ENCODE measurements at regions not wholly inside any gene's neighbourhood (a gene's known extent, or its start where the extent isn't known, plus 50 kb on each side); places are given as distances from the start of the nearest gene placed in this dataset.

DNA sequence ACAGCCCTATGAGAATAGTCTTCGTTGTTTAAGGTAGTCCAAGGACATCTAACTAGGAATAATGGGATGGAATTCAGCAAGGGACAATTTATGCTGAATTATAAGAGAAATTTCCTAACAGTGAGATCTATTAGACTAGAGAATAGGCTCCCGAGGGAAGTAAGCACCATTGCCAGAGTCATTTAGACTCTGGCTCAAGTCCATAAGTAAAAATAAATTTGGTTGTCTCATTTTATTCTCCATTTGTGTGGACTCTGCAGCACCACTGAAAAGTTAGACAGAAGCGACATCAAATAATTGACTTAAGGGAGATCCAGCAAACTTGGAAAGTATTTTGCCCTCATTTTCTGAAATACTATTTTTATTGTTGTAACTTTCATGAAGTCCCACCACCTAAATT lies 129.3 kb upstream of the SMIM21 start:
- H3K27me3 ChIP-seq (ENCODE audit: control insufficient read depth, insufficient read depth, low read length), result no peaks in the 10 kb centered on the region
- H3K9me3 ChIP-seq (ENCODE audit: control insufficient read depth, low read length), result no peaks in the 10 kb centered on the region
- no peak overlapping the region for H3K4me3 ChIP-seq (ENCODE audit: low read depth, low read length)
- no peaks in the 10 kb centered on the region for H3K36me3 ChIP-seq (ENCODE audit: control insufficient read depth, insufficient read depth, low read length)
- no peak overlapping the region for H3K9ac ChIP-seq
- H3K79me2 ChIP-seq, result no peaks in the 10 kb centered on the region
- no peak overlapping the region for H3K27ac ChIP-seq
- TF ChIP-seq, protein P1, sequence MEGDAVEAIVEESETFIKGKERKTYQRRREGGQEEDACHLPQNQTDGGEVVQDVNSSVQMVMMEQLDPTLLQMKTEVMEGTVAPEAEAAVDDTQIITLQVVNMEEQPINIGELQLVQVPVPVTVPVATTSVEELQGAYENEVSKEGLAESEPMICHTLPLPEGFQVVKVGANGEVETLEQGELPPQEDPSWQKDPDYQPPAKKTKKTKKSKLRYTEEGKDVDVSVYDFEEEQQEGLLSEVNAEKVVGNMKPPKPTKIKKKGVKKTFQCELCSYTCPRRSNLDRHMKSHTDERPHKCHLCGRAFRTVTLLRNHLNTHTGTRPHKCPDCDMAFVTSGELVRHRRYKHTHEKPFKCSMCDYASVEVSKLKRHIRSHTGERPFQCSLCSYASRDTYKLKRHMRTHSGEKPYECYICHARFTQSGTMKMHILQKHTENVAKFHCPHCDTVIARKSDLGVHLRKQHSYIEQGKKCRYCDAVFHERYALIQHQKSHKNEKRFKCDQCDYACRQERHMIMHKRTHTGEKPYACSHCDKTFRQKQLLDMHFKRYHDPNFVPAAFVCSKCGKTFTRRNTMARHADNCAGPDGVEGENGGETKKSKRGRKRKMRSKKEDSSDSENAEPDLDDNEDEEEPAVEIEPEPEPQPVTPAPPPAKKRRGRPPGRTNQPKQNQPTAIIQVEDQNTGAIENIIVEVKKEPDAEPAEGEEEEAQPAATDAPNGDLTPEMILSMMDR (IDR thresholded peaks at IDR 0.05), result no peak
- H2AFZ ChIP-seq, result no peak overlapping the region
- H3K4me2 ChIP-seq (ENCODE audit: low read length), result no peak overlapping the region
- no peaks in the 10 kb centered on the region for H3K4me1 ChIP-seq

DNA sequence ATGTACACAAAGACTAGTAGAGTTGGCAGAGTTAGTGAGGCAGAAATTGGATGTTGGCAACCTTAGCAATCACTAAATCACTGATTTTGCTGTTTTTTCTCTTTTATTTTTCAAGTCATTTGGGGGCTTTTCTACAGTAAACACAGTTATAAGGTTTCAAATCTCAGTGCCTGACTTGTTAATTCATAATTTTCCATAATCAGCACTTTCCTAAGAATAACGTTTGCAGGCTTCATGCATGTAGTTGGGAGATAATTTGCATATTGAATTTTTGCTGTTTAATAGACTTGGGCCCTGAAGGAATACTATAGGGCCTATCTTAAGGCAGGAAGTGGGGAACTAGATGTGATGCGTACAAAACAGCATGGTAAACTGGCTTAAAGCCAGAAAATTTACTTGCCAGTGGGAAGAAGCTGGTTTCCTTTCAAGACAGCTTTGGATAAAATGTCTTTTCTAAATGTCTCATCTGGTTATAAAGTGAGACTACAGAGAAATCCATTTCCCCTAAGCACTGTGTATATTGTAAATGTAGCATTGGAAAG lies 127.2 kb upstream of the SMIM21 start:
- Histone ChIP-seq H3K4me1 (no peaks in the 10 kb centered on the region), H3K27me3 (ENCODE audit: control insufficient read depth, insufficient read depth, low read length) (no peaks in the 10 kb centered on the region), H2AFZ (no peak overlapping the region), H3K4me3 (ENCODE audit: low read depth, low read length) (no peak overlapping the region), H3K36me3 (ENCODE audit: control insufficient read depth, insufficient read depth, low read length) (no peaks in the 10 kb centered on the region), H3K79me2 (no peaks in the 10 kb centered on the region), H3K9ac (no peak overlapping the region), H3K4me2 (ENCODE audit: low read length) (no peak overlapping the region), H3K9me3 (ENCODE audit: control insufficient read depth, low read length) (no peaks in the 10 kb centered on the region), H3K27ac (no peak overlapping the region)
- TF ChIP-seq, protein P1 (IDR thresholded peaks at IDR 0.05), result no peak

DNA sequence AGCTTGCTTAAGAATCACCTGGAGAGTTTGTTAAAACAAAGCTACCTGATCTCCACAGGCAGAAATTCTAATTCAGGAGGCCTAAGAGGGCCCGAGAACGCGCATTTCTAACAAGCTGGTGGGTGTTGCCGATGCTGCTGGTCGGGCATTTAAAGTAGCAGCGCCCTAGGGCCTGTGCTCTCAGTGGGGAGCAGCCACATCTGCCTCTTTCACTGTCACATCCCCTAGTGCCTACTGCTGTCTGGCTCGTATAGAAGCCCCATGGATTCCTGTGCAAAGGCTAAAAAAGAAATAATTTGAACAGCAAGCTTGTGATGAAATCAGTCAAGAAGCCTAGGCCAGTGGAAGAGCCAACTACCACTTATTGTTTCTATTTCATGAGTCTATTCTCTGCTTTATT lies 126.7 kb upstream of the SMIM21 start:
- Histone ChIP-seq H3K4me3 (ENCODE audit: low read depth, low read length) (no peak overlapping the region), H3K9me3 (ENCODE audit: control insufficient read depth, low read length) (no peaks in the 10 kb centered on the region), H3K9ac (no peak overlapping the region), H3K79me2 (no peaks in the 10 kb centered on the region), H3K4me2 (ENCODE audit: low read length) (no peak overlapping the region), H3K4me1 (no peaks in the 10 kb centered on the region), H2AFZ (no peak overlapping the region), H3K27ac (no peak overlapping the region), H3K36me3 (ENCODE audit: control insufficient read depth, insufficient read depth, low read length) (no peaks in the 10 kb centered on the region), H3K27me3 (ENCODE audit: control insufficient read depth, insufficient read depth, low read length) (no peaks in the 10 kb centered on the region)
- TF ChIP-seq, protein P1 (IDR thresholded peaks at IDR 0.05), result no peak

DNA sequence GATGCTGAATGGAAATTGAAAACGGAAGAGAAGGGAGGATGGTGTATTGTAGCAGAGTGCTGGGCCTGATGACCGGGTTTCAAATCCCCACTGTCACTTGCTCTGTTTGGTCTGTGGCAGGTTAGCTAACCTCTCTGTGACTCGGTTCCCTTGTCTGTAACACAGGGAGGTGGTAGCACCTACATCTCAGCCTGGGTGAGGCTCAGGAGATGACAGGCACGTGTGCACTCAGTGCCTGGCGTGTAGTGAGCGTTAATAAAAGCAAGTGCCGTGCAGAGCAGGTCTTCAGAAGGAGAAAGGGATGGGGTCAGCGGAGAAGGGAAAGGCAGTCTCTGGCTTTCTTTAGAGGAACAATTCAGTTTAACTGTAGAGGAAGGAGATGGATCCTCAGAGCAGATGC lies 125.5 kb upstream of the SMIM21 start:
- TF ChIP-seq, protein P1 (IDR thresholded peaks at IDR 0.05), result no peak
- Histone ChIP-seq H3K27ac (no peak overlapping the region), H3K36me3 (ENCODE audit: control insufficient read depth, insufficient read depth, low read length) (no peaks in the 10 kb centered on the region), H3K4me2 (ENCODE audit: low read length) (no peak overlapping the region), H3K4me1 (no peaks in the 10 kb centered on the region), H3K27me3 (ENCODE audit: control insufficient read depth, insufficient read depth, low read length) (no peaks in the 10 kb centered on the region), H3K9me3 (ENCODE audit: control insufficient read depth, low read length) (no peaks in the 10 kb centered on the region), H3K79me2 (no peaks in the 10 kb centered on the region), H2AFZ (no peak overlapping the region), H3K9ac (no peak overlapping the region), H3K4me3 (ENCODE audit: low read depth, low read length) (no peak overlapping the region)

DNA sequence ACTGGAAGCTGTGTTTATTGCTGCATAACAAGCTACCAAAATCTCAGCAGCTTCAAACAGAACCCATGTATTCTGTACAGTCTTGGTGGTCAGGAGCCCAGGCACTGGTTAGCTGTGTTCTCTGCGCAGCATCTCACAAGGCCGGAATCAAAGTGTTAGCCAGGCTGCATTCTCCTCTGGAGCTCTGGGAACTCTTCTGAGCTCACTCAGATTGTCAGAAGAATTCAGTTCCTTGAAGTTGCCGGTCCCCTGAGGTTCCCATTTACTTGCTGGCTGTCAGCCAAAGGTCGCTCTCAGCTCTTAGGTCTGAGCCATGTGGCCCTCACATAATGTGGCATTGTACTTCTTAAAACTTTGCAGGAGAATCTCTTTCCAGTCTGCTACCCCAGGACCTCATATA lies 123.6 kb upstream of the SMIM21 start:
- Histone ChIP-seq H3K4me2 (ENCODE audit: low read length) (no peak overlapping the region), H3K27ac (no peak overlapping the region), H3K36me3 (ENCODE audit: control insufficient read depth, insufficient read depth, low read length) (no peaks in the 10 kb centered on the region), H3K9me3 (ENCODE audit: control insufficient read depth, low read length) (no peaks in the 10 kb centered on the region), H3K79me2 (no peaks in the 10 kb centered on the region), H3K4me1 (no peaks in the 10 kb centered on the region), H3K27me3 (ENCODE audit: control insufficient read depth, insufficient read depth, low read length) (no peaks in the 10 kb centered on the region), H3K9ac (no peak overlapping the region), H2AFZ (no peak overlapping the region), H3K4me3 (ENCODE audit: low read depth, low read length) (no peak overlapping the region)
- TF ChIP-seq, protein P1 (IDR thresholded peaks at IDR 0.05), result no peak
